ENCODE measurements at regions not wholly inside any gene's neighbourhood (a gene's known extent, or its start where the extent isn't known, plus 50 kb on each side); places are given as distances from the start of the nearest gene placed in this dataset.

DNA sequence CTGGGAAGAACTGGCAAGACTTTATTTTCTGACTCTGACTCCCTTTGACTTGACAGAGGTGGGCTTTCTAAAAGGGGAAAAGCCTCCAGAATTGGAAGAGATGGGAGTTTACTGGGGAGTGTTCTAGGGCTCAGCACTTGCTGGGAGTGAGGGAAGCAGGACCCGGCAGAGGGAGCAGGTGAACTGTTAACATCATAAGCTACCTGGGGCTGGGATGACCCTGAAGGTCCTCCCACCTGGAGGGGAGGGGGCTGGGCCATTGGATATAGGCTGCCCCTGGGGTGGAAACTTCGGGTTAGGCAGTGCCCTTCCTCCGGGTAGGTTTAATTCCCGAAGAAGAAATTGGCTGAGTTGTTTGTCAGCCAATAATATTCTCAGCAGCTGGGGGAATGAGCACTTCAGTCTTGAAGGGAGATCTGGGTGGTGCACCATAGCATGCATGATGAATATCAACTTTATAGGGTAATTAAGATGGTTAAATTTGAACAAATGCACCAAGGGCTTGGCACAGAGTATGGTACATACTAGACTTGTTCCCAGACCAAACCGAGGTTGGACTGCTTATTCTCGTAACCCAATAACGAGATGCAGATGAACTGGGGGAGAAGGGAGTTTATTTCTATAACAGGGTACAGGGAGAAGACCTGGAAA is 337.0 kb downstream of the HAPSTR1 start:
- TF ChIP-seq, protein P1, sequence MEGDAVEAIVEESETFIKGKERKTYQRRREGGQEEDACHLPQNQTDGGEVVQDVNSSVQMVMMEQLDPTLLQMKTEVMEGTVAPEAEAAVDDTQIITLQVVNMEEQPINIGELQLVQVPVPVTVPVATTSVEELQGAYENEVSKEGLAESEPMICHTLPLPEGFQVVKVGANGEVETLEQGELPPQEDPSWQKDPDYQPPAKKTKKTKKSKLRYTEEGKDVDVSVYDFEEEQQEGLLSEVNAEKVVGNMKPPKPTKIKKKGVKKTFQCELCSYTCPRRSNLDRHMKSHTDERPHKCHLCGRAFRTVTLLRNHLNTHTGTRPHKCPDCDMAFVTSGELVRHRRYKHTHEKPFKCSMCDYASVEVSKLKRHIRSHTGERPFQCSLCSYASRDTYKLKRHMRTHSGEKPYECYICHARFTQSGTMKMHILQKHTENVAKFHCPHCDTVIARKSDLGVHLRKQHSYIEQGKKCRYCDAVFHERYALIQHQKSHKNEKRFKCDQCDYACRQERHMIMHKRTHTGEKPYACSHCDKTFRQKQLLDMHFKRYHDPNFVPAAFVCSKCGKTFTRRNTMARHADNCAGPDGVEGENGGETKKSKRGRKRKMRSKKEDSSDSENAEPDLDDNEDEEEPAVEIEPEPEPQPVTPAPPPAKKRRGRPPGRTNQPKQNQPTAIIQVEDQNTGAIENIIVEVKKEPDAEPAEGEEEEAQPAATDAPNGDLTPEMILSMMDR (IDR thresholded peaks at IDR 0.05), result no peak
- TF ChIP-seq POLR2A (IDR thresholded peaks at IDR 0.05), result no peak

Measured in uterus (tissue), 2 donors.